Choroid plexus epithelial cell (primary cell): ENCODE measurements at regions not wholly inside any gene's neighbourhood (a gene's known extent, or its start where the extent isn't known, plus 50 kb on each side); places are given as distances from the start of the nearest gene placed in this dataset.

Experiments
- DNase-seq: peaks from one replicate; pipeline ENCODE4 v3.0.0-alpha.2; 2010; ENCODE audit warnings: low read depth
- H3K4me3 ChIP-seq: 2 replicates; pipeline ENCODE4 v1.5.1; 2011; ENCODE audit warnings: low read depth, mild to moderate bottlenecking, control low read depth, low read length, moderate library complexity
- CTCF ChIP-seq: conservative IDR thresholded peaks from 2 replicates; pipeline ENCODE4 v1.5.1; 2011; ENCODE audit warnings: low read depth, mild to moderate bottlenecking, control low read depth, inconsistent platforms, low read length, moderate library complexity

DNA sequence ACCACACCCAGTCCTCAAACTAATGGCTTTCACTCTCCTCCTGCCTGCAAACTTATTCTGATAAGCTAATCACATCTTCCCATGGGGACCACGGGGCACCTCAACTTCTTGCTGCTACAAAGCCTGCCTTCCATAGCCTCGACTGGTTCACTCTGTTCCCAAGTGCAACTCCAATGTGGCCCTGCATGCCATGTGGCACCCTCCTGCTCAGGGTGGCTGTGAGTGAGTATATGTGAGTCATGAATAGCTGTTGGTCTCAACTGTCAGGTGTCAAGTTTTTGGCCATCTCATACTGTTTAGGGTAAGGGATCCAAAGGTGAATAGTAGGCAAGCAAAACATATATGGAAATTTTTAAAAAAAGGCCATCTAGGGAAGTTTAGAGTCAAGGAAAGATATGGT lies 276.1 kb upstream of the DCC start:
- H3K4me3 ChIP-seq = no peak overlapping the region
- TF ChIP-seq CTCF = no peak
- no peak for DNase-seq

- DNase-seq = no peak
- no peak overlapping the region for H3K4me3 ChIP-seq
- TF ChIP-seq CTCF = no peak
These were observed 270.8 kb upstream of the DCC start for GRCh38 chr18:52069201-52069600.

GRCh38 chr18:52070291-52070756 lies 269.7 kb upstream of the DCC start:
- DNase-seq = no peak
- no peak for TF ChIP-seq CTCF
- no peak overlapping the region for H3K4me3 ChIP-seq

DNA sequence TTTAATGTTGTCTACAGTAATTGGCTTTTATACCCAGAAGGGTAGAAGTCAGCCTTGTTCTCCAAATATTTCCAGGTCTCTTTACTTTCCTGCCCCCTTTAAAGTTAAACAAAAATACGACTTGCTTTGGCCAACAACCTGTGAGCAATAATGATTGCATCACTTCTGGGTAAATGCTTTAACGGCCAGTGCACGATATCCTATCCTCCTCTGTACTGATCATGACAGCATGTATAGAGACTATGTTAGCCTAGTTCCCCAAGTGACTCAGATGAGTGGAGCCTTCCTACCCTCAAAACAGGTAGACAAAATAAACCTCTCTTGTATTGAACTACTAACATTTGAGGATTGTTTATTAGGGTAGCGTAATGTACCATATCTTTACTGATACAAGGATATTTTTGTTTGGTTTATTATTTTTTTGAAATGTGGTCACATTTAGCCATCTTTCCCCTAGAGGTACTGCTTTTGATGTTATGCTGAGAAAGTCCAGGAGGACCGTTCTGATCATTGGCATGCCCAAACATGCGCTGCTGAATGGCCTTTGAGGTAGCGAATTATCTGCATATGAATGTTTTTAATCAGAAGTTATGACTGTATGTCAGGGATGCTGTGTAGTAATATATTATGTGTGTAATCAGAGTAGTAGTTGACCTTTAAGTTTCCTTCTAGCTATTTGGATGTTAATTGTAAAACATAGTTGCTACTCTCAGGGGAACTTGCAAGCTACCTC lies 262.6 kb upstream of the DCC start:
- DNase-seq = no peak
- no peak for TF ChIP-seq CTCF
- no peak overlapping the region for H3K4me3 ChIP-seq

DNA sequence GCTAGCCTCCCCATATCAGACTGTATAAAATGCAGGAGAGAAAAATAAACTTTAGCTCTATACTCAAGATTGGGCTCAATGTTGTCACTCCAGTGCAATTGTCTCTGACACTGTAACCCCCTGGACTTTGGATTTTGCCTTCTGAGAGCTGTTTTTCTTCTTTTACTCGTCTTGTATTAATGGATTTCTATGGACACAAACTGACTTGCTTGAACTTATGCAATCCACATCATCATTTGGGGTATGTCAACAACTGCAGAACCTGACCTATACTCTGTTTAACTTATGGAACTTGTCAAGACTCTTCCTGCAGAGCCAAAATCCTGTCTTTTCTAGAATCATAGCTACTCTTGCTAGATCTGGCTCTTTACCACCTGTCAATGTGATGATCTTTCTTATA lies 257.8 kb upstream of the DCC start:
- no peak for DNase-seq
- no peak for TF ChIP-seq CTCF
- H3K4me3 ChIP-seq = no peak overlapping the region

DNA sequence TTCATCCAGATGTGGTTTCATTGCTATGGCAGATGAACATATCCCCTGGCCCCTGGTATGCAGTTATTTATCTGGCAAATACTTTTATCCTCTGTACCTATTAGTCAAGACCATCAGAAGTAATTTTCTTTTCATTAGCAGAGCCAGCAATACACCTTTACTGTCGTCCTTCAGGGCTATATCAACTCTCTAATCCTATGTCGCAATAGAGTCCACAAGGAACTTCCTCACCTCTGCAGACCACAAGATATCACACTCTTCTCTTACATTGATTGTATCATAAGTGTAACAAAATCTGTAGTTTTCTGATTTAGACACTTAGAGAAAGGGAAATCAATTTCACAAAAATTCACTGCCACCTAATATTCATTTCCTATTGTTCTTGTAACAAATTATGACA lies 252.9 kb upstream of the DCC start:
- TF ChIP-seq CTCF = no peak
- no peak overlapping the region for H3K4me3 ChIP-seq
- no peak for DNase-seq

GRCh38 chr18:52090005-52090404 lies 250.0 kb upstream of the DCC start:
- DNase-seq = no peak
- no peak overlapping the region for H3K4me3 ChIP-seq
- TF ChIP-seq CTCF = no peak
